Kidney (tissue), 13 donors: ENCODE measurements at regions not wholly inside any gene's neighbourhood (a gene's known extent, or its start where the extent isn't known, plus 50 kb on each side); places are given as distances from the start of the nearest gene placed in this dataset.

Experiments
- DNase-seq, 5 donors: peaks; one replicate each; pipeline ENCODE4 v3.0.0-alpha.2; 2013 to 2020
- FAIRE-seq: peaks from 2 replicates; lab custom pipeline; 2012; peaks lifted over from hg19 to GRCh38; lab: Jason Lieb, UNC
- H3K27ac ChIP-seq, 2 donors: one replicate each; pipeline ENCODE4 v1.7.0; 2013; ENCODE audit warnings: low read depth in 2 of 2, low read length in 2 of 2, inconsistent platforms in 1 of 2
- H3K27me3 ChIP-seq: one replicate; pipeline ENCODE4 v1.7.1; 2013; ENCODE audit warnings: low read length, inconsistent platforms; ENCODE audit not compliant: control insufficient read depth, insufficient read depth
- H3K36me3 ChIP-seq, 3 donors: one replicate each; pipeline versions ENCODE4 v1.7.0 to v1.7.1; 2013; ENCODE audit warnings: low read length in 3 of 3, control low read depth in 1 of 3, inconsistent platforms in 1 of 3; ENCODE audit not compliant: insufficient read depth in 3 of 3, control insufficient read depth in 2 of 3
- H3K4me1 ChIP-seq, 3 donors: one replicate each; pipeline versions ENCODE4 v1.7.0 to v1.7.1; 2013; ENCODE audit warnings: low read length in 3 of 3, inconsistent platforms in 1 of 3, low read depth in 1 of 3; ENCODE audit not compliant: control insufficient read depth in 2 of 3, insufficient read depth in 2 of 3
- H3K4me3 ChIP-seq, 3 donors: one replicate each; pipeline versions ENCODE4 v1.7.0 to v1.8.1; 2013; ENCODE audit warnings: low read length in 3 of 3, control low read depth in 1 of 3, inconsistent platforms in 1 of 3
- H3K9ac ChIP-seq, 3 donors: one replicate each; pipeline versions ENCODE4 v1.7.0 to v1.7.1; 2013; ENCODE audit warnings: low read length in 3 of 3, control low read depth in 1 of 3, inconsistent platforms in 1 of 3
- H3K9me3 ChIP-seq, 3 donors: one replicate each; pipeline versions ENCODE4 v1.7.0 to v1.7.1; 2013; ENCODE audit warnings: low read length in 3 of 3, control low read depth in 1 of 3, inconsistent platforms in 1 of 3; ENCODE audit not compliant: control insufficient read depth in 2 of 3, insufficient read depth in 1 of 3
- CTCF ChIP-seq: IDR thresholded peaks from 3 replicates; pipeline ENCODE4 v1.5.1; 2012; ENCODE audit warnings: mild to moderate bottlenecking, moderate library complexity, borderline replicate concordance; ENCODE audit not compliant: insufficient read depth; ENCODE audit errors: extremely low read depth
- intact Hi-C: fragments of 100-400 bp; cut with DNase I; formaldehyde crosslinking; loops from one replicate; pipeline ENCODE4 v1.11.1; 2022
- donor health status: control.
- donor health status: control.
- donor health status: control.
- donor health status: control.
- donor health status: control.
- donor health status: DM: yes; HTN: yes; CAD: no.
- donor health status: Normal renal cell carcinoma (clear cell type).

- H3K4me3 ChIP-seq = no peak overlapping the region
- H3K4me1 ChIP-seq = no peaks in the 10 kb centered on the region
- H3K27ac ChIP-seq = no peak overlapping the region
- intact Hi-C loops = no loop called here
- FAIRE-seq (no peak), DNase-seq (peak in 1 of 5 donors; percentile 32)
- H3K27me3 ChIP-seq = no peaks in the 10 kb centered on the region
- no peak overlapping the region for H3K9ac ChIP-seq
- no peaks in the 10 kb centered on the region for H3K36me3 ChIP-seq
- TF ChIP-seq CTCF = no peak
- H3K9me3 ChIP-seq = no peaks in the 10 kb centered on the region
These were observed 339.7 kb upstream of the IRX4 start for GRCh38 chr5:2222246-2222992.

DNA sequence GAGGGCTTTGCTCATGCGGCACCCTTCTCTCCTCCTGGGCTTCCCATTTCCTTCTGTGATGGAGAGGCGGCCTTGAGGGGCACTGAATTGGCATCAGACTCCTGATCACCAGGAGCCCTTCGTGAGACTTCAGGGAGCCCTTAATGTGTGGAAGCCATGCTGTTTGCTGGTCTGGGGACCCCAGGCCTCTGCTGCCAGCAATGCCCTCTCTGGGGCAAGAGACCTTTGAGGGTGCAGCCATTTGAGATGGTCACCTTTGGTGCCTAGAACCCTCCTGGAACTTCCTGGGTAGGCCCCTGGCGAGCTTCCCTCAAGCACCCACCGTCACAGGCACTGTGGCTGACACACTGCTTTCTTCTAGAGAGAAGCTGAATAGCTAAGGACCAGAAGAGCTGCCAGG lies 338.7 kb upstream of the IRX4 start:
- DNase-seq = peak in 1 of 5 donors; percentile 27
- H3K9me3 ChIP-seq = no peaks in the 10 kb centered on the region
- no peak overlapping the region for H3K27ac ChIP-seq
- H3K9ac ChIP-seq = no peak overlapping the region
- H3K4me3 ChIP-seq = no peak overlapping the region
- no peak for TF ChIP-seq CTCF
- H3K4me1 ChIP-seq = no peaks in the 10 kb centered on the region
- H3K27me3 ChIP-seq = no peaks in the 10 kb centered on the region
- intact Hi-C loops = no loop called here
- no peaks in the 10 kb centered on the region for H3K36me3 ChIP-seq
- no peak for FAIRE-seq

GRCh38 chr5:2220741-2221140 lies 338.0 kb upstream of the IRX4 start:
- H3K4me1 ChIP-seq = no peaks in the 10 kb centered on the region
- FAIRE-seq (no peak), DNase-seq (no peak)
- no peak for TF ChIP-seq CTCF
- no peak overlapping the region for H3K9ac ChIP-seq
- peaks cover 2% of the 10 kb centered on the region for H3K27me3 ChIP-seq
- H3K27ac ChIP-seq = no peak overlapping the region
- intact Hi-C loops = no loop called here
- no peaks in the 10 kb centered on the region for H3K36me3 ChIP-seq
- no peaks in the 10 kb centered on the region for H3K9me3 ChIP-seq
- no peak overlapping the region for H3K4me3 ChIP-seq
